ENCODE measurements at regions not wholly inside any gene's neighbourhood (a gene's known extent, or its start where the extent isn't known, plus 50 kb on each side); places are given as distances from the start of the nearest gene placed in this dataset.
"Not testable (repeated sequence)": the region's sequence is repeated elsewhere in the genome, so short reads cannot be mapped to it uniquely, and the experiment has no call there.

DNA sequence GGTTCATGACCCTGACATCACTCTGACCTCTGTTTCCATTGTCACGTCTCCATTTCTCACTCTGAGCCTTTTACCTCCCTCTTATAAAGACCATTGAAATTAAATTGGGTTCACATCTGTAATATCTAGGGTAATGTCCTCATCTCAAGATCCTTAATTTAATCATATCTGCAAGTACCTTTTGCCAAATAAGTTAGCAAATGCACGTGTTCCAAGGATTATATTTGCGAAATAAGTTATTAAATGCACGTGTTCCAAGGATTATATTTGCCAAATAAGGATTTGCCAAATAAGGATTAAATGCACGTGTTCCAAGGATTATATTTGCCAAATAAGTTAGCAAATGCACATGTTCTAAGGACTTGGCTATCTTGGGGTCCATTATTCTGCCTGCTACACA, 938.0 kb downstream of the NLGN4X start:
- H3K4me3 ChIP-seq (ENCODE audit: insufficient read length, low read depth): no peak overlapping the region
- no peak for DNase-seq (ENCODE audit: low read depth, low spot score)
- no peaks in the 10 kb centered on the region; the same call in 1 of the 2 replicates for H3K9me3 ChIP-seq (ENCODE audit: insufficient read depth, low read length)
- no peak overlapping the region for H3K9ac ChIP-seq (ENCODE audit: insufficient read length, low read depth)
- H3K27me3 ChIP-seq (ENCODE audit: insufficient read depth, insufficient read length): no peaks in the 10 kb centered on the region
- H3K4me1 ChIP-seq (ENCODE audit: insufficient read depth, insufficient read length): no peaks in the 10 kb centered on the region
- H3K36me3 ChIP-seq (ENCODE audit: insufficient read depth, insufficient read length, low read length): no peaks in the 10 kb centered on the region
- TF ChIP-seq YY1 (IDR thresholded peaks at IDR 0.05; ENCODE audit: insufficient read depth, insufficient read length) (no peak), SUZ12 (IDR thresholded peaks at IDR 0.05; ENCODE audit: extremely low read depth, insufficient read depth, insufficient read length) (no peak), ZNF274 (IDR thresholded peaks at IDR 0.05; ENCODE audit: low read depth, low read length) (no peak)

- H3K9me3 ChIP-seq (ENCODE audit: insufficient read depth, low read length); H3K4me3 ChIP-seq (ENCODE audit: insufficient read length, low read depth); DNase-seq (ENCODE audit: low read depth, low spot score); H3K9ac ChIP-seq (ENCODE audit: insufficient read length, low read depth); H3K27me3 ChIP-seq (ENCODE audit: insufficient read depth, insufficient read length); H3K36me3 ChIP-seq (ENCODE audit: insufficient read depth, insufficient read length, low read length); H3K4me1 ChIP-seq (ENCODE audit: insufficient read depth, insufficient read length): not testable (repeated sequence)
Observed at GRCh38 chrX:5289949-5290348, 938.7 kb downstream of the NLGN4X start.

GRCh38 chrX:5278908-5279307, 949.8 kb downstream of the NLGN4X start:
- no peak for TF ChIP-seq YY1 (IDR thresholded peaks at IDR 0.05; ENCODE audit: insufficient read depth, insufficient read length)
- no peak for TF ChIP-seq SUZ12 (IDR thresholded peaks at IDR 0.05; ENCODE audit: extremely low read depth, insufficient read depth, insufficient read length)
- no peak for DNase-seq (ENCODE audit: low read depth, low spot score)
- Histone ChIP-seq H3K9me3 (ENCODE audit: insufficient read depth, low read length) (no peaks in the 10 kb centered on the region), H3K4me3 (ENCODE audit: insufficient read length, low read depth) (no peak overlapping the region), H3K36me3 (ENCODE audit: insufficient read depth, insufficient read length, low read length) (no peaks in the 10 kb centered on the region), H3K4me1 (ENCODE audit: insufficient read depth, insufficient read length) (no peaks in the 10 kb centered on the region), H3K9ac (ENCODE audit: insufficient read length, low read depth) (no peak overlapping the region), H3K27me3 (ENCODE audit: insufficient read depth, insufficient read length) (no peaks in the 10 kb centered on the region)

GRCh38 chrX:5265324-5265850, 963.3 kb downstream of the NLGN4X start:
- Histone ChIP-seq H3K27me3 (ENCODE audit: insufficient read depth, insufficient read length) (no peaks in the 10 kb centered on the region), H3K36me3 (ENCODE audit: insufficient read depth, insufficient read length, low read length) (no peaks in the 10 kb centered on the region), H3K4me3 (ENCODE audit: insufficient read length, low read depth) (no peak overlapping the region), H3K9ac (ENCODE audit: insufficient read length, low read depth) (no peak overlapping the region), H3K4me1 (ENCODE audit: insufficient read depth, insufficient read length) (no peaks in the 10 kb centered on the region), H3K9me3 (ENCODE audit: insufficient read depth, low read length) (no peaks in the 10 kb centered on the region)
- no peak for DNase-seq (ENCODE audit: low read depth, low spot score)
- TF ChIP-seq ZNF274 (IDR thresholded peaks at IDR 0.05; ENCODE audit: low read depth, low read length) (no peak), YY1 (IDR thresholded peaks at IDR 0.05; ENCODE audit: insufficient read depth, insufficient read length) (no peak), SUZ12 (IDR thresholded peaks at IDR 0.05; ENCODE audit: extremely low read depth, insufficient read depth, insufficient read length) (no peak)

GRCh38 chrX:5250106-5250505, 978.6 kb downstream of the NLGN4X start:
- H3K4me1 ChIP-seq (ENCODE audit: insufficient read depth, insufficient read length): no peaks in the 10 kb centered on the region
- no peaks in the 10 kb centered on the region for H3K27me3 ChIP-seq (ENCODE audit: insufficient read depth, insufficient read length)
- no peaks in the 10 kb centered on the region for H3K9me3 ChIP-seq (ENCODE audit: insufficient read depth, low read length)
- TF ChIP-seq ZNF274 (IDR thresholded peaks at IDR 0.05; ENCODE audit: low read depth, low read length) (no peak), YY1 (IDR thresholded peaks at IDR 0.05; ENCODE audit: insufficient read depth, insufficient read length) (no peak), SUZ12 (IDR thresholded peaks at IDR 0.05; ENCODE audit: extremely low read depth, insufficient read depth, insufficient read length) (no peak)
- H3K4me3 ChIP-seq (ENCODE audit: insufficient read length, low read depth): no peak overlapping the region
- no peak overlapping the region for H3K9ac ChIP-seq (ENCODE audit: insufficient read length, low read depth)
- DNase-seq (ENCODE audit: low read depth, low spot score): no peak
- H3K36me3 ChIP-seq (ENCODE audit: insufficient read depth, insufficient read length, low read length): no peaks in the 10 kb centered on the region

DNA sequence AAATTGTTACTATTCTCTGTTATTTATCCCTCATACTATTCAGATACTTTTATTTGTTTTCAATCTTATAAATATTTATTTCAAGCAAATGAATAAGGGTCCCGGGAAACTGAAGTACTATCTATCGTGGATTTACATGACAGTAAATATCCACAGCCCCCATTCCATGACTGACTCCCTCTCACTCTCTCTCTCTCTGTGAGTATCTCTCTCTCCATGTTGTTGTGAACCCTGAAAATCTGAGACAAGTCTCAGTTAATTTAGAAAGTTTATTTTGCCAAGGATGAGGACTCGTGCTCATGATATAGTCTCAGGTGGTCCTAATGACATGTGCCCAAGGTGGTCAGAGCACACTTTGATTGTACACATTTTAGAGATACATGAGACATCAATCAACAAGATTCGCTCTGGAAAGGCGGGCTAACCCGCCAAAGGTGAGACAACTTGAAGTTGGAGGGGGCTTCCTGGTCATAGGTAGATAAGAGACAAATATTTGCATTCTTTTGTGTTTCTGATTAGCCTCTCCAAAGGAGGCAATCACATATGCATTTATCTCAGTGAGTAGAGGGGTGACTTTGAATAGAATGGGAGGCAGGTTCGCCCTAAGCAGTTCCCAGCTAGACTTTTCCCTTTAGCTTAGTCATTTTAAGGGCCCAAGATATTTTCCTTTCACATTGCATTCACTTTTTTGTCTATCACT, 986.4 kb downstream of the NLGN4X start:
- Histone ChIP-seq H3K9me3 (ENCODE audit: insufficient read depth, low read length) (no peaks in the 10 kb centered on the region; the same call in 1 of the 2 replicates), H3K27me3 (ENCODE audit: insufficient read depth, insufficient read length) (no peaks in the 10 kb centered on the region), H3K4me3 (ENCODE audit: insufficient read length, low read depth) (no peak overlapping the region), H3K4me1 (ENCODE audit: insufficient read depth, insufficient read length) (no peaks in the 10 kb centered on the region), H3K36me3 (ENCODE audit: insufficient read depth, insufficient read length, low read length) (no peaks in the 10 kb centered on the region), H3K9ac (ENCODE audit: insufficient read length, low read depth) (no peak overlapping the region)
- DNase-seq (ENCODE audit: low read depth, low spot score): no peak
- TF ChIP-seq ZNF274 (IDR thresholded peaks at IDR 0.05; ENCODE audit: low read depth, low read length): no peak
- TF ChIP-seq YY1 (IDR thresholded peaks at IDR 0.05; ENCODE audit: insufficient read depth, insufficient read length): no peak
- TF ChIP-seq SUZ12 (IDR thresholded peaks at IDR 0.05; ENCODE audit: extremely low read depth, insufficient read depth, insufficient read length): no peak

DNA sequence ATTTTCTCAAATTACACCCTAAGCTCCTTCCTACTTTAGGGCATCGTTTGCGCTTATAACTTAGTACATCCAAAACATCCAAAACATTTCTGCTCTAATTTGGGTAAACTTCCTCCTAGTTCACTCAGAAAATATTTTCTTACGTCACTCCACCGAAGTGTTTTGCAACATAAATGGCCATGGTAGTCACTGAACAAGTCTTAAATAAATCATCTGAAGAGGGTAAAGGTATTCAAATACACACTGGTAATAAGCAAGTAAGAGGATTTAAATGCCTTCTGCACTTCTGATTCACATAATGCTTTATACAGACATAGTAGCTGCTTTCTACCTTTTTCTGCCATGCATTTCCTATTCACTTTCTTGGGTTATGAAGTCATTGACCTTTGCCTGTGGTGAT, 991.9 kb downstream of the NLGN4X start:
- DNase-seq (ENCODE audit: low read depth, low spot score): no peak
- H3K27me3 ChIP-seq (ENCODE audit: insufficient read depth, insufficient read length): no peaks in the 10 kb centered on the region
- no peak overlapping the region for H3K4me3 ChIP-seq (ENCODE audit: insufficient read length, low read depth)
- H3K4me1 ChIP-seq (ENCODE audit: insufficient read depth, insufficient read length): no peaks in the 10 kb centered on the region
- no peaks in the 10 kb centered on the region for H3K36me3 ChIP-seq (ENCODE audit: insufficient read depth, insufficient read length, low read length)
- TF ChIP-seq SUZ12 (IDR thresholded peaks at IDR 0.05; ENCODE audit: extremely low read depth, insufficient read depth, insufficient read length): no peak
- no peak for TF ChIP-seq YY1 (IDR thresholded peaks at IDR 0.05; ENCODE audit: insufficient read depth, insufficient read length)
- TF ChIP-seq ZNF274 (IDR thresholded peaks at IDR 0.05; ENCODE audit: low read depth, low read length): no peak
- H3K9ac ChIP-seq (ENCODE audit: insufficient read length, low read depth): no peak overlapping the region
- no peaks in the 10 kb centered on the region; the same call in 1 of the 2 replicates for H3K9me3 ChIP-seq (ENCODE audit: insufficient read depth, low read length)

Measured in NT2/D1 (cell line).